HG02798 (cell line): ENCODE measurements at regions not wholly inside any gene's neighbourhood (a gene's known extent, or its start where the extent isn't known, plus 50 kb on each side); places are given as distances from the start of the nearest gene placed in this dataset.

Source experiments
- ATAC-seq: cut with Tn5 transposase; IDR thresholded peaks from one replicate; pipeline ENCODE4 v1.9.1; 2021; ENCODE audit warnings: mild to moderate bottlenecking; ENCODE audit not compliant: unreplicated experiment, poor library complexity

- no peak for ATAC-seq
Observed at GRCh38 chr2:7812231-7812995, 869.4 kb upstream of the ID2 start.

GRCh38 chr2:7813541-7814292, 868.1 kb upstream of the ID2 start:
- ATAC-seq: no peak

GRCh38 chr2:7815726-7816125, 866.1 kb upstream of the ID2 start:
- no peak for ATAC-seq

GRCh38 chr2:7816233-7816632, 865.6 kb upstream of the ID2 start:
- no peak for ATAC-seq

GRCh38 chr2:7816944-7817343, 864.9 kb upstream of the ID2 start:
- no peak for ATAC-seq

GRCh38 chr2:7819316-7819715, 862.5 kb upstream of the ID2 start:
- ATAC-seq: no peak

- ATAC-seq: no peak
Observed at GRCh38 chr2:7819850-7820249, 862.0 kb upstream of the ID2 start.

- no peak for ATAC-seq
Observed at GRCh38 chr2:7824211-7824610, 857.6 kb upstream of the ID2 start.

GRCh38 chr2:7825591-7826312, 856.1 kb upstream of the ID2 start:
- peak; percentile 93 for ATAC-seq

GRCh38 chr2:7826656-7827055, 855.2 kb upstream of the ID2 start:
- ATAC-seq: no peak

- ATAC-seq: no peak
Observed at GRCh38 chr2:7829241-7829640, 852.6 kb upstream of the ID2 start.

GRCh38 chr2:7830616-7831015, 851.2 kb upstream of the ID2 start:
- no peak for ATAC-seq

GRCh38 chr2:7835151-7835550, 846.7 kb upstream of the ID2 start:
- no peak for ATAC-seq

- ATAC-seq: peak; percentile 76
Observed at GRCh38 chr2:7835693-7836680, 845.9 kb upstream of the ID2 start.

- ATAC-seq: no peak
Observed at GRCh38 chr2:7837237-7837760, 844.6 kb upstream of the ID2 start.

- ATAC-seq: no peak
Observed at GRCh38 chr2:7838669-7839068, 843.2 kb upstream of the ID2 start.

GRCh38 chr2:7840651-7841380, 841.0 kb upstream of the ID2 start:
- no peak for ATAC-seq

- no peak for ATAC-seq
Observed at GRCh38 chr2:7841751-7842150, 840.1 kb upstream of the ID2 start.

GRCh38 chr2:7844414-7844965, 837.4 kb upstream of the ID2 start:
- ATAC-seq: no peak
